ENCODE measurements at regions not wholly inside any gene's neighbourhood (a gene's known extent, or its start where the extent isn't known, plus 50 kb on each side); places are given as distances from the start of the nearest gene placed in this dataset.

- TF ChIP-seq POLR2A (IDR thresholded peaks at IDR 0.05; ENCODE audit: low read depth, low read length) (no peak), POLR2AphosphoS5 (IDR thresholded peaks at IDR 0.05; ENCODE audit: low read depth, low read length) (no peak), TAF1 (IDR thresholded peaks at IDR 0.05; ENCODE audit: borderline replicate concordance, low read depth, low read length) (no peak)
These were observed 615.8 kb upstream of the ZFHX3 start for GRCh38 chr16:73663720-73664119.
